ENCODE measurements at regions not wholly inside any gene's neighbourhood (a gene's known extent, or its start where the extent isn't known, plus 50 kb on each side); places are given as distances from the start of the nearest gene placed in this dataset.

DNA sequence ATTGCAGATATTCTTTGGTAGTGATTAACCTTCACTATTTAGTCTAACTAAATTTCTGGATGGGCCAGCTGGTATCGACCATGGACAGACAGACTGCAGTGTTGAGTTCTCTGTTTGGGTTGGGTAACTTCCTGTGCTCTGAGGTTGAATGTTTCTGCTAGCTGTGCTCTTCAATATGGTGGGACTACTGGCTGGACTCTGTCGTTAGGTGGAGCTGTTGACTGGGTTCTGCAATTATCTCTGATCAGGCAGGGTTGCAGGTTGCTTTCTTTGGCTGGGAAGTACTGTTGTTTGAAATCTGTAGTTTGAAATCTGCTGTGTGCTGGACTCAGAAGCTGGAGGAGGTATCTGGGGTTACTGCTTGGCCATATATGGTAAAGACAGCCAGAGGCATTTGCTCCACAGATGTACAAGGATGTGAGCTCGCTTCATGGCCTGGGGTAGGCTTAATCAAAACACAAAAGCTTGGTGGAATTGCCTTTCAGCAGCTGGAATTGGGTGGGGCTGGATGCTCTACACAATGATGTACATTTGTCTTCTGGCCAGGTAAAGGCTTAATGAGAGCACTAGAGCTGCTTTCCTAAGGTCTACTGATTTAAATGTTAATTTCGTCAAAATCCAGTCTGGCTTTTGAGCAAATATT is 1472.0 kb downstream of the FAM133A start:
- TF ChIP-seq, protein P1, sequence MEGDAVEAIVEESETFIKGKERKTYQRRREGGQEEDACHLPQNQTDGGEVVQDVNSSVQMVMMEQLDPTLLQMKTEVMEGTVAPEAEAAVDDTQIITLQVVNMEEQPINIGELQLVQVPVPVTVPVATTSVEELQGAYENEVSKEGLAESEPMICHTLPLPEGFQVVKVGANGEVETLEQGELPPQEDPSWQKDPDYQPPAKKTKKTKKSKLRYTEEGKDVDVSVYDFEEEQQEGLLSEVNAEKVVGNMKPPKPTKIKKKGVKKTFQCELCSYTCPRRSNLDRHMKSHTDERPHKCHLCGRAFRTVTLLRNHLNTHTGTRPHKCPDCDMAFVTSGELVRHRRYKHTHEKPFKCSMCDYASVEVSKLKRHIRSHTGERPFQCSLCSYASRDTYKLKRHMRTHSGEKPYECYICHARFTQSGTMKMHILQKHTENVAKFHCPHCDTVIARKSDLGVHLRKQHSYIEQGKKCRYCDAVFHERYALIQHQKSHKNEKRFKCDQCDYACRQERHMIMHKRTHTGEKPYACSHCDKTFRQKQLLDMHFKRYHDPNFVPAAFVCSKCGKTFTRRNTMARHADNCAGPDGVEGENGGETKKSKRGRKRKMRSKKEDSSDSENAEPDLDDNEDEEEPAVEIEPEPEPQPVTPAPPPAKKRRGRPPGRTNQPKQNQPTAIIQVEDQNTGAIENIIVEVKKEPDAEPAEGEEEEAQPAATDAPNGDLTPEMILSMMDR (optimal IDR thresholded peaks at IDR 0.05 in 1 of 3, IDR thresholded peaks at IDR 0.05 in 1 of 3, conservative IDR thresholded peaks at IDR 0.05 in 1 of 3; ENCODE audit: extremely low read depth in 1 of 3, insufficient read depth in 2 of 3, low read length in 3 of 3): no peak
- no peak for TF ChIP-seq EZH2 (IDR thresholded peaks at IDR 0.05; ENCODE audit: low read length)

Data from keratinocyte (primary cell).